Ovary (tissue), 7 donors: ENCODE measurements at regions not wholly inside any gene's neighbourhood (a gene's known extent, or its start where the extent isn't known, plus 50 kb on each side); places are given as distances from the start of the nearest gene placed in this dataset.

Source experiments
- DNase-seq, 5 donors: peaks; one replicate each; pipeline ENCODE4 v3.0.0-alpha.2; 2019 to 2020
- H3K27ac ChIP-seq, 2 donors: fragments of 200-600 bp; one replicate each; pipeline versions ENCODE4 v1.5.1 to v1.8.0; 2019 to 2022
- H3K27me3 ChIP-seq: fragments of 200-600 bp; one replicate; pipeline ENCODE4 v1.8.0; 2022
- H3K36me3 ChIP-seq: fragments of 200-600 bp; sonication (generic); one replicate; pipeline ENCODE4 v1.5.1; 2019
- H3K4me1 ChIP-seq: one replicate; pipeline ENCODE4 v1.8.1; 2013; ENCODE audit warnings: mild to moderate bottlenecking, moderate library complexity; ENCODE audit not compliant: insufficient read depth
- H3K4me3 ChIP-seq: fragments of 200-600 bp; sonication (generic); one replicate; pipeline ENCODE4 v1.5.1; 2017
- H3K9me3 ChIP-seq, 2 donors: fragments of 200-600 bp in 1 of 2; sonication (generic) in 1 of 2; one replicate each; pipeline versions ENCODE4 v1.5.1 to v1.8.1; 2013 to 2019; ENCODE audit warnings: mild to moderate bottlenecking in 1 of 2, moderate library complexity in 1 of 2
- CTCF ChIP-seq, 3 donors: fragments of 450-650 bp in 2 of 3; fragments of 200-600 bp in 1 of 3; IDR thresholded peaks; one replicate each; pipeline versions ENCODE4 v1.5.1 to v1.8.0; 2016 to 2022; ENCODE audit warnings: antibody characterized with exemption in 3 of 3, mild to moderate bottlenecking in 1 of 3
- EP300 ChIP-seq: sonication (generic); formaldehyde crosslinking; IDR thresholded peaks from one replicate; pipeline ENCODE4 v1.6.1; 2017; ENCODE audit warnings: antibody characterized with exemption
- POLR2A ChIP-seq: fragments of 450-650 bp; IDR thresholded peaks from one replicate; pipeline ENCODE4 v1.6.1; 2017; ENCODE audit warnings: antibody characterized with exemption, mild to moderate bottlenecking, moderate library complexity
- WGBS, 3 donors: extraction: QIAGEN DNeasy Blood & Tissue Kit in 1 of 3; methylation state at CpG; one replicate each; pipeline versions ENCODE4 v1.1.5 to v1.1.7; 2013 to 2017; 5-methylcytosine and 5-hydroxymethylcytosine counted together
- intact Hi-C, 4 donors: fragments of 100-400 bp; cut with DNase I; formaldehyde crosslinking; loops; one replicate each; pipeline versions ENCODE4 v1.11.0 to v1.15.1; 2022 to 2023
- donor health status: DM: no; HTN: no; CAD: no; lungs with moderate emphysema.
- donor health status: DM: no; HTN: no; CAD: no.
- donor health status: Bipolar disorder and iron deficiency.
- donor health status: DM: no; HTN: no; CAD: no.
- donor health status: DM: yes; HTN: yes; CAD: no.

- intact Hi-C loops, result no loop called here
- DNase-seq, result no peak
Measured at GRCh38 chr4:181599134-181599533, 644.1 kb upstream of the TENM3 start.

GRCh38 chr4:181601103-181601502 is 642.1 kb upstream of the TENM3 start:
- DNase-seq, result no peak

More at GRCh38 chr4:181599134-181599533, 644.1 kb upstream of the TENM3 start:
- H3K4me3 ChIP-seq, result no peak overlapping the region
- H3K36me3 ChIP-seq, result no peaks in the 10 kb centered on the region
- no peaks in the 10 kb centered on the region for H3K27me3 ChIP-seq
- TF ChIP-seq EP300 (no peak), CTCF (IDR thresholded peaks at IDR 0.05) (no peak), POLR2A (no peak)
- H3K27ac ChIP-seq, result no peak overlapping the region
- WGBS, 3 donors, result 74 to 84% (median 77%) methylated on average over 6 of the region's 6 CpGs
- no peaks in the 10 kb centered on the region for H3K9me3 ChIP-seq
- H3K4me1 ChIP-seq, result no peaks in the 10 kb centered on the region

GRCh38 chr4:181604546-181604945 is 638.7 kb upstream of the TENM3 start:
- DNase-seq, result no peak
- no peaks in the 10 kb centered on the region for H3K27me3 ChIP-seq
- 77 to 84% (median 79%) methylated on average over 4 of the region's 4 CpGs for WGBS, 3 donors
- no peak overlapping the region for H3K27ac ChIP-seq
- H3K9me3 ChIP-seq, result no peaks in the 10 kb centered on the region
- intact Hi-C loops, result no loop called here
- TF ChIP-seq CTCF (IDR thresholded peaks at IDR 0.05), result no peak
- TF ChIP-seq POLR2A, result no peak
- TF ChIP-seq EP300, result no peak
- no peaks in the 10 kb centered on the region for H3K36me3 ChIP-seq
- no peak overlapping the region for H3K4me3 ChIP-seq
- no peaks in the 10 kb centered on the region for H3K4me1 ChIP-seq

More at GRCh38 chr4:181601103-181601502, 642.1 kb upstream of the TENM3 start:
- Histone ChIP-seq H3K27me3 (no peaks in the 10 kb centered on the region), H3K9me3 (no peaks in the 10 kb centered on the region), H3K4me1 (no peaks in the 10 kb centered on the region), H3K36me3 (no peaks in the 10 kb centered on the region), H3K27ac (no peak overlapping the region), H3K4me3 (no peak overlapping the region)
- 27 to 45% (median 33%) methylated on average over 2 of the region's 2 CpGs for WGBS, 3 donors
- intact Hi-C loops, result no loop called here
- TF ChIP-seq CTCF (IDR thresholded peaks at IDR 0.05) (no peak), EP300 (no peak), POLR2A (no peak)

- 73 to 88% (median 83%) methylated on average over 1 of the region's 1 CpG for WGBS, 3 donors
- no peaks in the 10 kb centered on the region for H3K4me1 ChIP-seq
- H3K9me3 ChIP-seq, result no peaks in the 10 kb centered on the region
- H3K36me3 ChIP-seq, result no peaks in the 10 kb centered on the region
- no peaks in the 10 kb centered on the region for H3K27me3 ChIP-seq
- intact Hi-C loops, result no loop called here
- TF ChIP-seq CTCF (IDR thresholded peaks at IDR 0.05) (no peak), POLR2A (no peak), EP300 (no peak)
- no peak overlapping the region for H3K27ac ChIP-seq
- no peak overlapping the region for H3K4me3 ChIP-seq
- DNase-seq, result no peak
Measured at GRCh38 chr4:181606300-181606699, 636.9 kb upstream of the TENM3 start.
